Adrenal gland (tissue), 9 donors: ENCODE measurements at regions not wholly inside any gene's neighbourhood (a gene's known extent, or its start where the extent isn't known, plus 50 kb on each side); places are given as distances from the start of the nearest gene placed in this dataset.
A peak's percentile ranks its signal among the peaks of the same experiment; 100 is the strongest.

ENCODE experiments used
- DNase-seq, 7 donors: peaks; one replicate each; pipeline ENCODE4 v3.0.0-alpha.2; 2019 to 2020
- H3K27ac ChIP-seq, 5 donors: fragments of 200-600 bp; sonication (generic) in 4 of 5; 1 replicate in 3 of 5; 2 replicates in 2 of 5; pipeline versions ENCODE4 v1.5.1 to v1.8.0; 2016 to 2020; ENCODE audit warnings: mild to moderate bottlenecking in 1 of 5
- H3K27me3 ChIP-seq: fragments of 200-600 bp; 2 replicates; pipeline ENCODE4 v1.8.0; 2021
- H3K36me3 ChIP-seq, 2 donors: fragments of 200-600 bp; replicated peaks in 1 of 2; 1 replicate in 1 of 2; 2 replicates in 1 of 2; pipeline versions ENCODE4 v1.5.1 to v1.8.0; 2018 to 2022
- H3K4me1 ChIP-seq, 2 donors: fragments of 200-600 bp; replicated peaks in 1 of 2; 1 replicate in 1 of 2; 2 replicates in 1 of 2; pipeline versions ENCODE4 v1.5.1 to v1.8.0; 2018 to 2021
- H3K4me3 ChIP-seq, 4 donors: fragments of 200-600 bp; sonication (generic) in 3 of 4; one replicate each; pipeline ENCODE4 v1.5.1; 2016 to 2018
- H3K9me3 ChIP-seq, 3 donors: fragments of 200-600 bp; sonication (generic) in 1 of 3; replicated peaks in 1 of 3; 1 replicate in 2 of 3; 2 replicates in 1 of 3; pipeline versions ENCODE4 v1.5.1 to v1.8.0; 2016 to 2021
- CTCF ChIP-seq, 6 experiments: fragments of 450-650 bp in 4 of 6; fragments of 200-600 bp in 2 of 6; sonication (generic) in 1 of 6; IDR thresholded peaks; 1 replicate in 5 of 6; 2 replicates in 1 of 6; pipeline versions ENCODE4 v1.5.1 to v1.8.0; 2016 to 2021; ENCODE audit warnings: antibody characterized with exemption in 6 of 6, mild to moderate bottlenecking in 2 of 6, moderate library complexity in 1 of 6
- POLR2A ChIP-seq, 2 donors: fragments of 450-650 bp; IDR thresholded peaks; one replicate each; pipeline ENCODE4 v1.6.1; 2017; ENCODE audit warnings: antibody characterized with exemption in 2 of 2, mild to moderate bottlenecking in 2 of 2, moderate library complexity in 1 of 2
- WGBS, 4 donors: extraction: QIAGEN DNeasy Blood & Tissue Kit in 2 of 4; methylation state at CpG; one replicate each; pipeline versions ENCODE4 v1.1.5 to v1.1.7; 2013 to 2017; 5-methylcytosine and 5-hydroxymethylcytosine counted together
- intact Hi-C, 2 donors: fragments of 100-400 bp; cut with DNase I; formaldehyde crosslinking; loops; one replicate each; pipeline versions ENCODE4 v1.14.1 to v1.15.0; 2022 to 2023
- donor health status: healthy with polysubstance abuse.
- donor health status: Bipolar disorder and iron deficiency.
- donor health status: DM: yes; HTN: yes; CAD: no.
- donor health status: DM: no; HTN: no; CAD: no.
- donor health status: DM: no; HTN: no; CAD: no.

DNA sequence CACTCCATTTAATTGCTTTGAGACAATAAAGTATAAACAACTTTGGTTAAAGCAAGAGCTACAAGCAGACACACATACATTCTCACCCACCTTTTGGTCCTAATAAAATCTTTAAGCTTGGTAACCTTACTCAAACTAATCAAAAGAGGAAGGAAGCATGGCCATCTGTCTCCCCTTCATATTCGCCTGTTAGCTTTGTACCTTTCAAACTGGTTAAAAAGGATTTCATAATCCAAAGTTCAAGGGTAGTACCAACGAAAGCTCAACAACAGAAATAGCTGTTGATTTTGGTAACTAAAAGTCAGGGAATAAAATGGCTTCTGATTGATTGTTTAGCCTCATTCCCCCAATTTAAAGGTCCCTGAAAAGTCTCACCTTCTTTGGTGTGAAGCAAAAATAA lies 456.9 kb downstream of the BCAT1 start:
- intact Hi-C loops = no loop called here
- H3K9me3 ChIP-seq = peaks cover 0 to 2% (median 0%) of the 10 kb centered on the region in 3 donors
- no peaks in the 10 kb centered on the region for H3K27me3 ChIP-seq
- H3K36me3 ChIP-seq = no peaks in the 10 kb centered on the region
- H3K27ac ChIP-seq = no peak overlapping the region
- no peak for DNase-seq
- whole genome bisulfite sequencing, 4 donors = 32 to 42% (median 38%) methylated on average over 2 of the region's 2 CpGs
- no peak overlapping the region for H3K4me3 ChIP-seq
- TF ChIP-seq CTCF (IDR thresholded peaks at IDR 0.05) (no peak), POLR2A (IDR thresholded peaks at IDR 0.05) (no peak)
- no peaks in the 10 kb centered on the region for H3K4me1 ChIP-seq

DNA sequence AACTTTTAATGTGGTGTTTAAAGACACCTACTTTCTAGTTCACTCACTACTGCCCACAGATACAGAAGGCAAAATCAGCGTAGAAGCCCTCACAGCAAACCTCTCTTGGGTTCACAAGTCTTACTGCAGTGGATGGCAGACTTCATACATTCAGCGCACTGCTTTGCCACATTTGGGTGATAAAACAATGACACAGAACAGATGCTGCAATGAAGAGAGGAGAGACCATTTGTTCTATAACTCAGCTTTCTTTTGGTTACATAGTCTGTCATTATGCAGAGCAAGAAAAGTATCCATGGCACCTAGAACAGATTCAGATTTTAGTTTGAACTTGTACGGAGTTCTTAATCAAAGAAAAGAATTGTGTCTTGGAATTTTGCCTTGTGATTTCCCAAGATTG lies 459.0 kb downstream of the BCAT1 start:
- H3K27me3 ChIP-seq = no peaks in the 10 kb centered on the region
- peaks cover 0 to 3% (median 0%) of the 10 kb centered on the region in 3 donors for H3K9me3 ChIP-seq
- H3K4me1 ChIP-seq = no peaks in the 10 kb centered on the region
- DNase-seq = no peak
- 77 to 83% (median 80%) methylated on average over 3 of the region's 3 CpGs for WGBS, 4 donors
- H3K4me3 ChIP-seq = no peak overlapping the region
- TF ChIP-seq CTCF (IDR thresholded peaks at IDR 0.05) (no peak), POLR2A (IDR thresholded peaks at IDR 0.05) (no peak)
- intact Hi-C loops = no loop called here
- no peak overlapping the region for H3K27ac ChIP-seq
- H3K36me3 ChIP-seq = no peaks in the 10 kb centered on the region

DNA sequence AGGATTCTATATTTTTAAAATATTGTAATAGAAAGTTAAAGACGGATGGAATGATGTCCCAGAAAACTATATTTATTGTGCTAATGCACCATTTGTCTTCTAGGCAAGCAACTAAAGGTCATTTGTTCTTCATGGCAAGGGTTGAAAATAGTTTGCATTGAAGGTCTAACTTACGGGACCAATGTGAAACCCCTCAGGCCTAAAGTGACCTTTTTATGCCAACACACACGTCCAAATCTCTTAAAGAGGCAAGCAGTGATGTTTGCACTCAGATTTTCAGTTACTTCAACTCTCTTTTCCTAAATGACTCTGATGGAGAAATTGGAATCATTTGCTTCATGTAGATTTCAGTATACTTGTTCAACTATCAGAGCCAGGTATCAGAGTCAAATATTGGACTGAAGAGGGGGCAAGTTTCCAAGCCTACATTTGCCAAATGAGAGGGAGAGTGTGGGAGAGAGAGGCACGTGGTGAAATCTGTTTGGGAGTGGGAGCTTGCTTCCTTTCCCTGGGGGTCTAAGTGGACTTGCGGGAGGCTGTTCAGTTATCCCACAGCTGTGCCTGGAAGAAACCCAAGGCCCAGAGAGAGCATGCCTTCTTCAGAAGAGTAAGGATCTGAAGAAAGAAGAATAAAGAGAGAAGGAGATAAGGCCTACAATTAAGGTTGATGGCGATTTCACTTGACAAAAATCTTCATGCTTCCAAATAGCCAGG lies 459.8 kb downstream of the BCAT1 start:
- DNase-seq = no peak
- Histone ChIP-seq H3K4me3 (no peak overlapping the region), H3K9me3 (peaks cover 0 to 3% (median 0%) of the 10 kb centered on the region in 3 donors), H3K27ac (no peak overlapping the region), H3K4me1 (no peaks in the 10 kb centered on the region), H3K36me3 (no peaks in the 10 kb centered on the region), H3K27me3 (no peaks in the 10 kb centered on the region)
- WGBS, 4 donors = 71 to 84% (median 73%) methylated on average over 6 of the region's 6 CpGs
- intact Hi-C loops = no loop called here
- TF ChIP-seq CTCF (IDR thresholded peaks at IDR 0.05) (no peak), POLR2A (IDR thresholded peaks at IDR 0.05) (no peak)

GRCh38 chr12:24488091-24488596 lies 460.8 kb downstream of the BCAT1 start:
- Histone ChIP-seq H3K36me3 (no peaks in the 10 kb centered on the region), H3K4me1 (no peaks in the 10 kb centered on the region), H3K27ac (no peak overlapping the region), H3K9me3 (peaks cover 0 to 3% (median 0%) of the 10 kb centered on the region in 3 donors), H3K4me3 (no peak overlapping the region), H3K27me3 (no peaks in the 10 kb centered on the region)
- no peak for TF ChIP-seq POLR2A (IDR thresholded peaks at IDR 0.05)
- TF ChIP-seq CTCF (IDR thresholded peaks at IDR 0.05) = no peak
- peak in 3 of 7 donors; percentile 14 to 21 (median 17) for DNase-seq
- 89 to 92% (median 90%) methylated on average over 2 of the region's 2 CpGs for WGBS, 4 donors
- intact Hi-C loops = no loop called here
